ENCODE measurements at regions not wholly inside any gene's neighbourhood (a gene's known extent, or its start where the extent isn't known, plus 50 kb on each side); places are given as distances from the start of the nearest gene placed in this dataset.

- TF ChIP-seq REST (IDR thresholded peaks at IDR 0.05; ENCODE audit: insufficient replicate concordance, low read depth): no peak
- no peak for TF ChIP-seq CTCF (IDR thresholded peaks at IDR 0.05; ENCODE audit: insufficient read depth, low read length)
- TF ChIP-seq POLR2AphosphoS5 (IDR thresholded peaks at IDR 0.05; ENCODE audit: low read depth): no peak
- TF ChIP-seq SPI1 (IDR thresholded peaks at IDR 0.05; ENCODE audit: borderline replicate concordance, low read depth): no peak
Measured at GRCh38 chr14:32263939-32264567, 61.0 kb upstream of the RNU6-8 start.
